Endothelial cell of umbilical vein (primary cell): ENCODE measurements at regions not wholly inside any gene's neighbourhood (a gene's known extent, or its start where the extent isn't known, plus 50 kb on each side); places are given as distances from the start of the nearest gene placed in this dataset.

Experiments used
- BruUV-seq: library from RNA; stranded (reverse); fragments of 400-500 nt; replicated peaks from 2 replicates; lab custom pipeline; 2021; lab: Mats Ljungman, UMichigan
- CTCF ChIA-PET: fragments of 300-600, 350-600 bp; sonication (Branson Sonifier 250); formaldehyde crosslinking; loops from one replicate; lab custom pipeline; 2021; ENCODE audit warnings: antibody characterized with exemption, inconsistent platforms; lab: Charles Lee
- POLR2A ChIA-PET: fragments of 300-600, 350-600 bp; sonication (Branson Sonifier 250); formaldehyde crosslinking; loops from one replicate; lab custom pipeline; 2021; ENCODE audit warnings: antibody characterized with exemption, inconsistent platforms; lab: Charles Lee
- DNase-seq: peaks from one replicate; pipeline ENCODE4 v3.0.0-alpha.2; 2011; ENCODE audit warnings: low read depth, low spot score
- FAIRE-seq: peaks from 2 replicates; lab custom pipeline; 2011; peaks lifted over from hg19 to GRCh38; lab: Jason Lieb, UNC
- H2AFZ ChIP-seq: 2 replicates; pipeline ENCODE4 v1.6.0; 2012; ENCODE audit warnings: low read depth, low read length, control low read depth, inconsistent platforms
- H3K27ac ChIP-seq: 2 replicates; pipeline ENCODE4 v1.5.1; 2011; ENCODE audit warnings: low read depth, mild to moderate bottlenecking, control low read depth, low read length, moderate library complexity; ENCODE audit not compliant: insufficient read depth
- H3K27me3 ChIP-seq, 2 experiments: 2 replicates each; pipeline versions ENCODE4 v1.6.0 to v1.6.1; 2011; ENCODE audit warnings: low read length in 2 of 2, mixed read lengths in 1 of 2; ENCODE audit not compliant: control insufficient read depth in 2 of 2, insufficient read depth in 2 of 2
- H3K36me3 ChIP-seq, 2 experiments: 2 replicates in 1 of 2; 3 replicates in 1 of 2; pipeline ENCODE4 v1.5.1; 2011; ENCODE audit warnings: low read length in 2 of 2, mild to moderate bottlenecking in 1 of 2, moderate library complexity in 1 of 2; ENCODE audit not compliant: control insufficient read depth in 2 of 2, insufficient read depth in 2 of 2; ENCODE audit errors: extremely low read depth in 1 of 2
- H3K4me1 ChIP-seq: 3 replicates; pipeline ENCODE4 v1.5.1; 2011; ENCODE audit warnings: mild to moderate bottlenecking, low read length; ENCODE audit not compliant: control insufficient read depth, insufficient read depth; ENCODE audit errors: extremely low read depth
- H3K4me2 ChIP-seq: 2 replicates; pipeline ENCODE4 v1.6.1; 2011; ENCODE audit warnings: low read length, control low read depth, mixed read lengths; ENCODE audit not compliant: insufficient read depth
- H3K4me3 ChIP-seq, 3 experiments: fragments of 200-600 bp in 1 of 3; sonication (generic), shearing (Covaris generic) in 1 of 3; replicated peaks in 1 of 3; 2 replicates each; pipeline ENCODE4 v1.5.1; 2011 to 2016; ENCODE audit warnings: control low read depth in 3 of 3, low read length in 3 of 3, mild to moderate bottlenecking in 2 of 3, inconsistent platforms in 1 of 3, low read depth in 1 of 3, moderate library complexity in 1 of 3; ENCODE audit not compliant: insufficient read depth in 1 of 3
- H3K79me2 ChIP-seq: 2 replicates; pipeline ENCODE4 v1.6.0; 2012; ENCODE audit warnings: low read length, inconsistent platforms; ENCODE audit not compliant: control insufficient read depth, insufficient read depth
- H3K9ac ChIP-seq: replicated peaks from 2 replicates; pipeline ENCODE3; 2011; ENCODE audit warnings: low read length, control low read depth; ENCODE audit not compliant: insufficient read depth; ENCODE audit errors: extremely low read depth
- H3K9me1 ChIP-seq: replicated peaks from 3 replicates; pipeline ENCODE4 v1.6.0; 2011; ENCODE audit warnings: mild to moderate bottlenecking, low read length; ENCODE audit not compliant: control insufficient read depth, insufficient read depth; ENCODE audit errors: extremely low read depth
- H3K9me3 ChIP-seq: replicated peaks from 2 replicates; pipeline ENCODE4 v1.5.1; 2012; ENCODE audit warnings: low read length, inconsistent platforms; ENCODE audit not compliant: control insufficient read depth, insufficient read depth
- H4K20me1 ChIP-seq: replicated peaks from 2 replicates; pipeline ENCODE3; 2011; ENCODE audit warnings: mild to moderate bottlenecking, low read length; ENCODE audit not compliant: control insufficient read depth, insufficient read depth; ENCODE audit errors: extremely low read depth
- EZH2 ChIP-seq: IDR thresholded peaks from 2 replicates; pipeline ENCODE4 v1.6.1; 2012; ENCODE audit warnings: borderline replicate concordance, low read depth, mild to moderate bottlenecking, moderate library complexity, low read length, inconsistent platforms; ENCODE audit not compliant: severe bottlenecking
- FOS ChIP-seq: IDR thresholded peaks from 2 replicates; pipeline ENCODE4 v1.6.1; 2011; ENCODE audit warnings: mild to moderate bottlenecking, low read length, moderate library complexity, borderline replicate concordance; ENCODE audit not compliant: insufficient read depth
- GATA2 ChIP-seq: IDR thresholded peaks from 2 replicates; pipeline ENCODE4 v1.7.0; 2011; ENCODE audit warnings: low read depth, mild to moderate bottlenecking, moderate library complexity, mixed read lengths, low read length; ENCODE audit not compliant: insufficient read length, insufficient read depth
- JUN ChIP-seq: IDR thresholded peaks from 2 replicates; pipeline ENCODE4 v1.6.1; 2011; ENCODE audit warnings: borderline replicate concordance, low read depth; ENCODE audit not compliant: insufficient read length, insufficient read depth
- MYC ChIP-seq: IDR thresholded peaks from one replicate; pipeline ENCODE4 v1.6.1; 2011; ENCODE audit warnings: mild to moderate bottlenecking, low read depth, low read length
- POLR2A ChIP-seq: IDR thresholded peaks from 2 replicates; pipeline ENCODE4 v1.6.1; 2012; ENCODE audit warnings: low read depth, mild to moderate bottlenecking, control low read depth, low read length
- POLR2AphosphoS5 ChIP-seq: IDR thresholded peaks from 2 replicates; pipeline ENCODE4 v1.6.1; 2012; ENCODE audit warnings: low read depth, mild to moderate bottlenecking, control low read depth, low read length, moderate library complexity; ENCODE audit not compliant: insufficient read depth
- dilution Hi-C: fragments of 300-500 bp; cut with MboI; formaldehyde crosslinking; loops from one replicate; pipeline ENCODE4 v1.15.0; 2019; ENCODE audit warnings: low sequenced_read_pairs; ENCODE audit not compliant: extremely low pct_ligation_motif_present
- intact Hi-C: fragments of 100-400 bp; cut with micrococcal nuclease; formaldehyde crosslinking; loops from one replicate; pipeline ENCODE4 v1.10.0; 2022
- TF ChIP-seq, protein P1 (sequence below), 2 donors: IDR thresholded peaks; 1 replicate in 1 of 2; 2 replicates in 1 of 2; pipeline ENCODE4 v1.5.1; 2011; ENCODE audit warnings: low read length in 2 of 2, mild to moderate bottlenecking in 2 of 2, moderate library complexity in 2 of 2, control low read depth in 1 of 2, inconsistent platforms in 1 of 2, low read depth in 1 of 2; ENCODE audit not compliant: insufficient read depth in 1 of 2; ENCODE audit errors: extremely low read depth in 1 of 2
- TF ChIP-seq, protein P2 (sequence below): IDR thresholded peaks from 2 replicates; pipeline ENCODE4 v1.6.1; 2011; ENCODE audit not compliant: insufficient read depth, insufficient read length

DNA sequence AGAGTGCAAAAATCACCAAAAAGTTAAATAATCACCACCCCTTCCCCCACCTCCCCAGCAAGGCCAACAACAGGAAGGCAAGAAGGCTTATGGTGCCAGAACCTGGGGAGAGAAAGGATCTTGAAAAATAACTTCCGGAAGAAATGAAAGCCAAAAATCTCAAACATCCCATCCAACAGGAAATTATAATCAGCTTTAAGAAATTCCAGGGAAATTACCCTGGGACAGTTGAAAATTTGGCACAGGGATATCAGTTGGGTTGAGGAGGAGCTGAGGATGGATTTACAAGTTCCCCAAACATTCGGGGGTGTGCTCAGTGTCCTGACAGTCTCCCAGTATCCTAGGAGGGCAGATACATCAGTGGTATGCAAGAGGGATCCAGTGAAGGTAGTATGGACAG, 82.7 kb downstream of the POLR2M start:
- no peak for TF ChIP-seq JUN
- TF ChIP-seq POLR2A = no peak
- no peak for TF ChIP-seq FOS
- TF ChIP-seq EZH2 = no peak
- no peak for TF ChIP-seq MYC
- TF ChIP-seq POLR2AphosphoS5 = no peak
- TF ChIP-seq, protein P1, sequence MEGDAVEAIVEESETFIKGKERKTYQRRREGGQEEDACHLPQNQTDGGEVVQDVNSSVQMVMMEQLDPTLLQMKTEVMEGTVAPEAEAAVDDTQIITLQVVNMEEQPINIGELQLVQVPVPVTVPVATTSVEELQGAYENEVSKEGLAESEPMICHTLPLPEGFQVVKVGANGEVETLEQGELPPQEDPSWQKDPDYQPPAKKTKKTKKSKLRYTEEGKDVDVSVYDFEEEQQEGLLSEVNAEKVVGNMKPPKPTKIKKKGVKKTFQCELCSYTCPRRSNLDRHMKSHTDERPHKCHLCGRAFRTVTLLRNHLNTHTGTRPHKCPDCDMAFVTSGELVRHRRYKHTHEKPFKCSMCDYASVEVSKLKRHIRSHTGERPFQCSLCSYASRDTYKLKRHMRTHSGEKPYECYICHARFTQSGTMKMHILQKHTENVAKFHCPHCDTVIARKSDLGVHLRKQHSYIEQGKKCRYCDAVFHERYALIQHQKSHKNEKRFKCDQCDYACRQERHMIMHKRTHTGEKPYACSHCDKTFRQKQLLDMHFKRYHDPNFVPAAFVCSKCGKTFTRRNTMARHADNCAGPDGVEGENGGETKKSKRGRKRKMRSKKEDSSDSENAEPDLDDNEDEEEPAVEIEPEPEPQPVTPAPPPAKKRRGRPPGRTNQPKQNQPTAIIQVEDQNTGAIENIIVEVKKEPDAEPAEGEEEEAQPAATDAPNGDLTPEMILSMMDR (IDR thresholded peaks at IDR 0.05; ENCODE audit: extremely low read depth in 1 of 2, insufficient read depth in 1 of 2, low read depth in 1 of 2, low read length in 2 of 2) = no peak
- no peak for TF ChIP-seq GATA2
- TF ChIP-seq, protein P2, sequence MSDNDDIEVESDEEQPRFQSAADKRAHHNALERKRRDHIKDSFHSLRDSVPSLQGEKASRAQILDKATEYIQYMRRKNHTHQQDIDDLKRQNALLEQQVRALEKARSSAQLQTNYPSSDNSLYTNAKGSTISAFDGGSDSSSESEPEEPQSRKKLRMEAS = no peak
- dilution Hi-C loops = no loop called here
- Histone ChIP-seq H3K79me2 (no peaks in the 10 kb centered on the region), H3K27ac (no peak overlapping the region), H3K9me3 (no peaks in the 10 kb centered on the region), H2AFZ (peak overlapping the region; percentile 37), H3K9me1 (no peaks in the 10 kb centered on the region), H3K36me3 (no peaks in the 10 kb centered on the region), H3K4me1 (peaks cover 16% of the 10 kb centered on the region), H3K27me3 (no peaks in the 10 kb centered on the region), H4K20me1 (no peaks in the 10 kb centered on the region), H3K9ac (no peak overlapping the region), H3K4me2 (peak overlapping the region; percentile 68), H3K4me3 (no peak overlapping the region)
- intact Hi-C loops = loop anchor here (5.0 kb wide), 1 partner anchor 38 kb away; no protein-coding TSS in a partner anchor
- FAIRE-seq (peak; percentile 91), DNase-seq (peak; percentile 39)
- ChIA-PET CTCF (interaction anchor here (1.1 to 1.9 kb wide), 3 partner anchors 38 to 71 kb away, joined by 3 to 13 read pairs (median 4); no protein-coding TSS in a partner anchor), POLR2A (no interaction called here)
- no TSS peak for BruUV-seq
